BJ (cell line): ENCODE measurements at regions not wholly inside any gene's neighbourhood (a gene's known extent, or its start where the extent isn't known, plus 50 kb on each side); places are given as distances from the start of the nearest gene placed in this dataset.

ENCODE experiments used
- CTCF ChIA-PET: fragments of 350-600 bp; formaldehyde crosslinking; extraction: SDS; loops from one replicate; lab custom pipeline; 2021; ENCODE audit warnings: antibody characterized with exemption, inconsistent platforms; lab: Yijun Ruan, JAX
- POLR2A ChIA-PET: fragments of 300-600 bp; sonication (Branson Sonifier 250); formaldehyde crosslinking; extraction: SDS; loops from one replicate; lab custom pipeline; 2021; ENCODE audit warnings: antibody characterized with exemption; lab: Charles Lee
- DNase-seq: peaks from one replicate; pipeline ENCODE4 v3.0.0-alpha.2; 2011; ENCODE audit warnings: low read depth
- H3K27me3 ChIP-seq: 2 replicates; pipeline ENCODE4 v1.6.0; 2011; ENCODE audit warnings: low read length; ENCODE audit not compliant: control insufficient read depth, insufficient read depth
- H3K36me3 ChIP-seq: 2 replicates; pipeline ENCODE4 v1.5.1; 2011; ENCODE audit warnings: low read length; ENCODE audit not compliant: control insufficient read depth, insufficient read depth
- H3K4me3 ChIP-seq: 2 replicates; pipeline ENCODE4 v1.5.1; 2011; ENCODE audit warnings: low read depth, mild to moderate bottlenecking, control low read depth, low read length
- TF ChIP-seq, protein P1 (sequence below): IDR thresholded peaks from 2 replicates; pipeline ENCODE4 v1.5.1; 2011; ENCODE audit warnings: low read depth, mild to moderate bottlenecking, control low read depth, inconsistent platforms, low read length, moderate library complexity; ENCODE audit not compliant: insufficient read depth

DNA sequence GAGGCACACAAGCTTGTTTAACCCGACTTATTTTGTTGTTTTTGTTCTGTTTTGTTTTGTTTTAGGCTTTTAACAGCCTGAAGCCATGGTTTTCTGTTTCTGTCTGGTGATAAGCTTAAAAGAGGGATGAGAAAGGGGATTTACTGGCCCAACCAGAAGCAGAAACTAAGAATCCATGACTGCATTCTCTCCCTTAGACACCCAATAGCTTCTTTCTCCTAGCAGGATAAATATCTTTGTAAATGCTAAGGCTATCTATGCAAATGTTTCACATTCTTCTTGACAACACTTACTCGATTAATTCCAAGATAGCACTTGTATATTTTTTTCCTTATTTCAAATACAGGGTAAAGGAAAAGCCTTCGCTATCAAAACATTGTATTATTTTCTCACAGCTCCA is 53.7 kb upstream of the SMAD1 start:
- DNase-seq = no peak
- no peaks in the 10 kb centered on the region for H3K36me3 ChIP-seq
- ChIA-PET POLR2A (no interaction called here), CTCF (interaction anchor here (1.2 to 1.4 kb wide), 2 partner anchors 10 to 14 kb away, joined by 3 read pairs; no protein-coding TSS in a partner anchor)
- H3K27me3 ChIP-seq = no peaks in the 10 kb centered on the region
- TF ChIP-seq, protein P1, sequence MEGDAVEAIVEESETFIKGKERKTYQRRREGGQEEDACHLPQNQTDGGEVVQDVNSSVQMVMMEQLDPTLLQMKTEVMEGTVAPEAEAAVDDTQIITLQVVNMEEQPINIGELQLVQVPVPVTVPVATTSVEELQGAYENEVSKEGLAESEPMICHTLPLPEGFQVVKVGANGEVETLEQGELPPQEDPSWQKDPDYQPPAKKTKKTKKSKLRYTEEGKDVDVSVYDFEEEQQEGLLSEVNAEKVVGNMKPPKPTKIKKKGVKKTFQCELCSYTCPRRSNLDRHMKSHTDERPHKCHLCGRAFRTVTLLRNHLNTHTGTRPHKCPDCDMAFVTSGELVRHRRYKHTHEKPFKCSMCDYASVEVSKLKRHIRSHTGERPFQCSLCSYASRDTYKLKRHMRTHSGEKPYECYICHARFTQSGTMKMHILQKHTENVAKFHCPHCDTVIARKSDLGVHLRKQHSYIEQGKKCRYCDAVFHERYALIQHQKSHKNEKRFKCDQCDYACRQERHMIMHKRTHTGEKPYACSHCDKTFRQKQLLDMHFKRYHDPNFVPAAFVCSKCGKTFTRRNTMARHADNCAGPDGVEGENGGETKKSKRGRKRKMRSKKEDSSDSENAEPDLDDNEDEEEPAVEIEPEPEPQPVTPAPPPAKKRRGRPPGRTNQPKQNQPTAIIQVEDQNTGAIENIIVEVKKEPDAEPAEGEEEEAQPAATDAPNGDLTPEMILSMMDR = no peak
- no peak overlapping the region for H3K4me3 ChIP-seq

DNA sequence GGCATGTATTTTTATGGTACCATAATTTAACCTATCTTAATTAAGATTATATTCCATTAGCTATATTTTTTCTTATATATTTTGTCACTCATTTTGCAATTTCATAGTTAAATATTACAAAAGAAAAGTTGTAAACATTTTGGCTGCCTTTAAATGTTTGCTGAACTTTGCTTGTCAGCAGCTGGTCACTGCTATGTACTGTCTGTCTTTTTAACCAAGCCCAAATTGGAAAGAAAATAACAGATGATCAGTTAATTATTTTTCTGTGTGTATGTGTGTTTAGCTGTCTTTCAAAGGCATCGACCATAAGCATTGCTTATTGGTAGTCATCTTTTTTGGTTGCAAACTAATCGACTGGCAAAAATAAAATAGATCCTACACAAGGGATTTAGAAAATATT is 54.4 kb upstream of the SMAD1 start:
- POLR2A ChIA-PET = no interaction called here
- TF ChIP-seq, protein P1 = no peak

DNA sequence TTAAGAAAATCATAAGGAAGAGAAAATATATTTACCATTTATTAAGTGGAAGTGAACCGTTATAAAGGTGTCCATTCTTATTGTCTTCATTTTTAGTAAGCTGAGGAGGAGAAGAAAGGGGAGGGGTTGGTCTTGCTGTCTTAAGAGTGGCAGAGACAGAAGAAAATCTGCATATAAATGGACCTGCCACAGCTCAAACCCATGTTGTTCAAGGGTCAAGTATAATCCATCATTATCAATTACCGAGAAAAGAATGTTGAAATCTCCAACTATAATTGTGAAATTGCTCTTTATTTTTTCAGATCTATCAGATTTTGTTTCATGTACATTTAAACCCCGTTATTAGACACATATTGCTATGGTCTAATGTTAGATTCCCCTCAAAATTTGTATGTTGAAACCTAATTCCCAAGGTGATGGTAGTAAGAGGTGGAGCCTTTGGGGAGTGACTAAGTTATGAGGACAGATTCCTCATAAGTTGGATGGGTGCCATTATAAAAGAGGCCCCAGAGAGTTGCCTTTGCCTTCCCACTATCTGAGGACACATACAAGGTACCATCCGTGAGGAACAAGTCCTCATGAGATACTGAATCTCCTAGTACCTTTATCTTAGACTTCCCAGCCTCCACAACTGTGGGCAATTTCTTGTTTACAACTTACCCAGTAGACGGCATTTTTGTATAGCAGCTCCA is 58.5 kb upstream of the SMAD1 start:
- DNase-seq = no peak
- Histone ChIP-seq H3K36me3 (no peaks in the 10 kb centered on the region), H3K4me3 (no peak overlapping the region), H3K27me3 (no peaks in the 10 kb centered on the region)
- CTCF ChIA-PET = no interaction called here
- POLR2A ChIA-PET = no interaction called here
- TF ChIP-seq, protein P1 = no peak

More for the DNA sequence above, 54.4 kb upstream of the SMAD1 start:
- CTCF ChIA-PET = no interaction called here
- no peak for DNase-seq
- no peak overlapping the region for H3K4me3 ChIP-seq
- H3K36me3 ChIP-seq = no peaks in the 10 kb centered on the region
- H3K27me3 ChIP-seq = no peaks in the 10 kb centered on the region

DNA sequence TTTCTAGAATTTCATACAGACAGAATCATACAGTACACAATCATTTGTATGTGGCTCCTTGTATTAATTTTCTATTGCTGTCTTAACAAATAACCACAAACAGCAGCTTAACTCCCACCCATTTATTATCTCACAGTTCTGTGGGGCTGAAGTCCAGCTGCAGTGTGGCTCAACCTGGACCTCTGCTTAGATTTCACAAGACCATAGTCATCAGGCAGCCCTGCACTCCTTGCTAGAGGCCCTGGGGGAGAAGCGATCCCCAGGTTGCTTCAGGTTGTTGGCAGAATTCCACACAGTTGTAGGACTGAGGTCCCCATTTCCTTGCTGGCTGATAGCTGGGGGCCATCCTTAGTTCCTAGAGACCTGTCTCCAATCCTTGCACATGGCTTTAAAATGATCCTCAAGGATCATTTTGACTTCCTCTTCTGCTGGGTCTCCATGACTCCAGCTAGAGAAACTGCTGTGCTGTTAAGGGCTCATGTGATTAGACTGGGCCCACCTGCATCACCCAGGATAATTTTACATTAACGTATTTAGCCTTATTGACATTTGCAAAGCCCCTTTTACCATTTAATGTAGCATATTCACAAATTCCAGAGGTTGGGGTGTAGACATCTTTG is 60.9 kb upstream of the SMAD1 start:
- DNase-seq = no peak
- POLR2A ChIA-PET = no interaction called here
- TF ChIP-seq, protein P1 = no peak
- CTCF ChIA-PET = interaction anchor here (1.1 kb wide), 1 partner anchor 11 kb away, joined by 3 read pairs; no protein-coding TSS in a partner anchor
- H3K4me3 ChIP-seq = no peak overlapping the region
- no peaks in the 10 kb centered on the region for H3K27me3 ChIP-seq
- no peaks in the 10 kb centered on the region for H3K36me3 ChIP-seq

DNA sequence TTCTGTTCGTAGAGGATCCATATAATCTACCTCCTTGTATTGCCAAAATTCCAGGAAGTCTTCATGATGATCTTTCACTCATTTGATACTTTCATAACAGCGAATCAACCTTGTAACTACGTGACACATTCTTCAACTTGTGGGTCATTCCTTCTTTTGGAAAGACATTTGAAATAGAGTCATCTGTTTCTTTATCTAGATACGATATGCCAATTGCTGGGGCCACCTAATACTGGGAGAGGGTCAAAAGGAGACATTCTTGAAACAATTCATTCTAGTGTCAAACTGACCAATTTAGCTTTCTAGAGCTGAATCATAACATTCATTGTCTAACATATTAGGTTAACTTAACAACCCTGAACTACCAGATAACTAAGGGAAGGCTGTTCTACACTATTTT is 62.9 kb upstream of the SMAD1 start:
- POLR2A ChIA-PET = no interaction called here
- Histone ChIP-seq H3K4me3 (no peak overlapping the region), H3K27me3 (no peaks in the 10 kb centered on the region), H3K36me3 (no peaks in the 10 kb centered on the region)
- CTCF ChIA-PET = no interaction called here
- TF ChIP-seq, protein P1 = no peak
- DNase-seq = no peak
